C4-2B (cell line): ENCODE measurements at regions not wholly inside any gene's neighbourhood (a gene's known extent, or its start where the extent isn't known, plus 50 kb on each side); places are given as distances from the start of the nearest gene placed in this dataset.

Experiments
- ZFX ChIP-seq: fragments of 450-650 bp; IDR thresholded peaks from 2 replicates; pipeline ENCODE4 v1.6.1; 2017
- TF ChIP-seq, protein P1 (sequence below): fragments of 450-650 bp; conservative IDR thresholded peaks from 2 replicates; pipeline ENCODE4 v1.5.1; 2017; ENCODE audit warnings: mild to moderate bottlenecking

DNA sequence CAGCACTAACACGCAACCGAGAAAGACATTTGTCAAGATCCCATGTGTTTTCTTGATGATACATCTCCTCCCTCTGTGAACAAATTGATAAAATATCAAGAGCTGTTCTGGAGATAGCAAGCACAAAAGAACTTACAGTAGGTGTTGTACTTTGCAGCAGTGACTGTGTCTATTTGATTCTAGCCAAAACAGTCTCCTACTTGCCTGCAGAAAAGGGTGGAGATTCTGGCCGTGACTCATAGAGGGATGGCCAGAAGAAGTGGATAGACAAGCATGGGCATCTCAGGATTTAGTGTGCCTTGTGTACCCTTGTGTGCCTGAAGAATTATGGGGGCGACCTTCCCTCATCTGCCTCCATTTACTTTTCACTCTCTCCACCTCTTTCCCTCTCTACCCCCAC lies 458.4 kb upstream of the LRRC7 start:
- TF ChIP-seq, protein P1, sequence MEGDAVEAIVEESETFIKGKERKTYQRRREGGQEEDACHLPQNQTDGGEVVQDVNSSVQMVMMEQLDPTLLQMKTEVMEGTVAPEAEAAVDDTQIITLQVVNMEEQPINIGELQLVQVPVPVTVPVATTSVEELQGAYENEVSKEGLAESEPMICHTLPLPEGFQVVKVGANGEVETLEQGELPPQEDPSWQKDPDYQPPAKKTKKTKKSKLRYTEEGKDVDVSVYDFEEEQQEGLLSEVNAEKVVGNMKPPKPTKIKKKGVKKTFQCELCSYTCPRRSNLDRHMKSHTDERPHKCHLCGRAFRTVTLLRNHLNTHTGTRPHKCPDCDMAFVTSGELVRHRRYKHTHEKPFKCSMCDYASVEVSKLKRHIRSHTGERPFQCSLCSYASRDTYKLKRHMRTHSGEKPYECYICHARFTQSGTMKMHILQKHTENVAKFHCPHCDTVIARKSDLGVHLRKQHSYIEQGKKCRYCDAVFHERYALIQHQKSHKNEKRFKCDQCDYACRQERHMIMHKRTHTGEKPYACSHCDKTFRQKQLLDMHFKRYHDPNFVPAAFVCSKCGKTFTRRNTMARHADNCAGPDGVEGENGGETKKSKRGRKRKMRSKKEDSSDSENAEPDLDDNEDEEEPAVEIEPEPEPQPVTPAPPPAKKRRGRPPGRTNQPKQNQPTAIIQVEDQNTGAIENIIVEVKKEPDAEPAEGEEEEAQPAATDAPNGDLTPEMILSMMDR = no peak
- TF ChIP-seq ZFX = no peak
